ENCODE measurements at regions not wholly inside any gene's neighbourhood (a gene's known extent, or its start where the extent isn't known, plus 50 kb on each side); places are given as distances from the start of the nearest gene placed in this dataset.

DNA sequence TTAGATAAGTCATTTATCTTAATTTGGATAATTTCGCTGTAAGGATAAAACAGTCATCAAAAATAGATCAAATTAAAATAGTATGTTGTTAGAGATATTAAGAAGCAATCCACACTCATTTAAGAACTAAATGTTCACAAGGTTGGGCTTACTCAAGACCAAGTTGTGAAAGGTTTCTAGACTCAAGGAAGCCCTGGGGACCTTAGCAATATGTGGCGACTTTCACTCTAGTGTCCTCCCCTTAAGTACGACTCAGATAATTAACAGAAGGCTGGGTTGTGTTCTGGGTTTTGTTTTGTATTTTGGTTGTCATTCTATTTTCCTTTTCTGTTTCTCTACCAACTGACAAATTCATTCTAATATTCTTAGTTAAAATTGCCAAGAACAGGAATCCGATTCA lies 1008.0 kb downstream of the PCDH9 start:
- H3K9me3 ChIP-seq: no peaks in the 10 kb centered on the region
- no peaks in the 10 kb centered on the region for H3K36me3 ChIP-seq (ENCODE audit: low read depth)
- H3K4me3 ChIP-seq: no peak overlapping the region
- ATAC-seq (no peak), DNase-seq (no peak)
- no peaks in the 10 kb centered on the region for H3K4me1 ChIP-seq (ENCODE audit: low read depth)
- intact Hi-C loops (cut with DNase I, micrococcal nuclease): no loop called here
- TF ChIP-seq, protein P1, sequence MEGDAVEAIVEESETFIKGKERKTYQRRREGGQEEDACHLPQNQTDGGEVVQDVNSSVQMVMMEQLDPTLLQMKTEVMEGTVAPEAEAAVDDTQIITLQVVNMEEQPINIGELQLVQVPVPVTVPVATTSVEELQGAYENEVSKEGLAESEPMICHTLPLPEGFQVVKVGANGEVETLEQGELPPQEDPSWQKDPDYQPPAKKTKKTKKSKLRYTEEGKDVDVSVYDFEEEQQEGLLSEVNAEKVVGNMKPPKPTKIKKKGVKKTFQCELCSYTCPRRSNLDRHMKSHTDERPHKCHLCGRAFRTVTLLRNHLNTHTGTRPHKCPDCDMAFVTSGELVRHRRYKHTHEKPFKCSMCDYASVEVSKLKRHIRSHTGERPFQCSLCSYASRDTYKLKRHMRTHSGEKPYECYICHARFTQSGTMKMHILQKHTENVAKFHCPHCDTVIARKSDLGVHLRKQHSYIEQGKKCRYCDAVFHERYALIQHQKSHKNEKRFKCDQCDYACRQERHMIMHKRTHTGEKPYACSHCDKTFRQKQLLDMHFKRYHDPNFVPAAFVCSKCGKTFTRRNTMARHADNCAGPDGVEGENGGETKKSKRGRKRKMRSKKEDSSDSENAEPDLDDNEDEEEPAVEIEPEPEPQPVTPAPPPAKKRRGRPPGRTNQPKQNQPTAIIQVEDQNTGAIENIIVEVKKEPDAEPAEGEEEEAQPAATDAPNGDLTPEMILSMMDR (IDR thresholded peaks at IDR 0.05): no peak

DNA sequence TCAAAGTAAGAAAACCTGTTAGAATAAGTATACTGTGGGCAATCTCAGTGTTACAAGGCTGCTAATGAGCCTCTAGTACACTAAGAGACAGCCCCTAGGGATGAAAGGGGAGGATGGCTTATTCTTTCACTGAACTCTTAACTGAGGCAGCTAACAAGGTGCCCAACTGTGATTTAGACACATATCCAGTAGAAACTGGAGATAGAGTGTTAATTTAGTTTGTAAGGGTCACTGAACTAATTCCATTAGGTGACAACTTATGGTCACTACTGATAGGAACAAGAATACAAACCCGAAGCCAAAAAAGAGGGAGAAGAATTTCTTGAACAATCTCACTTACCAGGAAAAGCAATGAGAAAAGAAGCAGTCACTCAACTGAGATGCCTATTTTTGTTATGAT lies 1010.6 kb downstream of the PCDH9 start:
- intact Hi-C loops (cut with DNase I, micrococcal nuclease): no loop called here
- Histone ChIP-seq H3K4me3 (no peak overlapping the region), H3K36me3 (ENCODE audit: low read depth) (no peaks in the 10 kb centered on the region), H3K9me3 (no peaks in the 10 kb centered on the region), H3K4me1 (ENCODE audit: low read depth) (no peaks in the 10 kb centered on the region)
- ATAC-seq (no peak), DNase-seq (no peak)
- TF ChIP-seq, protein P1 (IDR thresholded peaks at IDR 0.05): no peak

DNA sequence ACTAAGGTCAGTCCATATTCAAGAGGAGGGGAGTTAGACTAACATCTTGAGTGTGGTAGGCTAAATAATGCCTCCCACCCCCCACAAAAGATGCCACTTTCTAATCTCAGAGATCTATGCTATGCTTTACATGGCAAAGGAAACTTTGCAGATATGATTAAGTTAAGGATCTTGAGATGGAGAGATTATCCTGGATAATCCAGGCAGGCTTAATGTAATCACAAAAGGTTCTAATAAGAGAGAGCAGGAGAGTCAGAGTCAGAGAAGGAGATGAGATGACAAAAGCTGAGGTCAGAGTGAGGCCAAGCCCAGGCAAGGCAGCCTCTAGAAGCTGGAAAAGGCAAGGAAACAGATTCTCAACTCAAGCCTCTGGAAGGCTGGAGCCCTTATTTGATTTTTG lies 1011.6 kb downstream of the PCDH9 start:
- TF ChIP-seq, protein P1 (IDR thresholded peaks at IDR 0.05): no peak
- Histone ChIP-seq H3K9me3 (no peaks in the 10 kb centered on the region), H3K4me1 (ENCODE audit: low read depth) (no peaks in the 10 kb centered on the region), H3K4me3 (no peak overlapping the region), H3K36me3 (ENCODE audit: low read depth) (no peaks in the 10 kb centered on the region)
- DNase-seq: no peak
- ATAC-seq: no peak
- intact Hi-C loops (cut with DNase I, micrococcal nuclease): no loop called here

DNA sequence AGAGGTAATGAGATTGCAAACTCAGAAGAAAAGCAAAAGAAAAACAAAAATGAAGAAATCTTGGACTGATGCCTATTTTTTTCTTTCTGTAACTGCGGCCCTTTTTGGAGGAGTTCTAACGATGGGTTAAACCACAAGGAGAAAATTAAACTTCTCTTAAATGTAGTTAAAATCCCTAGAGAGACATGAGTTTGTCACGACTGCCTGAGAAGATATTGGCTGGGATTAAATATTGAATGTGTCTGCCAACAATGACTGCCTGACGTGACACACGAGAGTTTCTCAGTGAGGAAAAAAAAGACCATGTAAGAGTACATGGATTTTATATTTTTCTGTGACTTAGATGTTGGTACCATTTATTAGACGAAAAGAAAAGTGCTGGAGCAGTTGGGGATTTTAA lies 1013.4 kb downstream of the PCDH9 start:
- DNase-seq (no peak), ATAC-seq (no peak)
- intact Hi-C loops (cut with DNase I, micrococcal nuclease): no loop called here
- Histone ChIP-seq H3K4me3 (no peak overlapping the region), H3K36me3 (ENCODE audit: low read depth) (no peaks in the 10 kb centered on the region), H3K9me3 (no peaks in the 10 kb centered on the region), H3K4me1 (ENCODE audit: low read depth) (no peaks in the 10 kb centered on the region)
- TF ChIP-seq, protein P1 (IDR thresholded peaks at IDR 0.05): no peak

DNA sequence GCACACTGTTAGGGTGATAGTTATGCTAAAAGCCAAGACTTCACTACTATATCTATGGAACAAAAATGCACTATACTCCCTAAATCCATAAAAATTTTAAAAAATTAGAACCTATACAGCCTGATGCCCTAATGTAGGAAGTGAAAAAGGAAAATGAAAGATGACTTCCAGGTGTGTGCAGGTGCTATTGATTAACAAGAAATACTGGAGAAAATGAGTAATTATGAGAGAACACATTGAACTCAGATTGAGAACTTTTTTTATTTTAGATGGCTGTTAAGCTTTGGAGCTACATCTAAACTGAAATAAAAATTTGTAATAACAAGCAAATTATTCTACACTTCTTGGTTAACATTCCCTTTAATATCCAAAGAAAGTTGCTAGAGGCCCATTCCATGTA lies 1015.7 kb downstream of the PCDH9 start:
- Histone ChIP-seq H3K9me3 (no peaks in the 10 kb centered on the region), H3K36me3 (ENCODE audit: low read depth) (no peaks in the 10 kb centered on the region), H3K4me1 (ENCODE audit: low read depth) (no peaks in the 10 kb centered on the region), H3K4me3 (no peak overlapping the region)
- TF ChIP-seq, protein P1 (IDR thresholded peaks at IDR 0.05): no peak
- DNase-seq (no peak), ATAC-seq (no peak)
- intact Hi-C loops (cut with DNase I, micrococcal nuclease): no loop called here

DNA sequence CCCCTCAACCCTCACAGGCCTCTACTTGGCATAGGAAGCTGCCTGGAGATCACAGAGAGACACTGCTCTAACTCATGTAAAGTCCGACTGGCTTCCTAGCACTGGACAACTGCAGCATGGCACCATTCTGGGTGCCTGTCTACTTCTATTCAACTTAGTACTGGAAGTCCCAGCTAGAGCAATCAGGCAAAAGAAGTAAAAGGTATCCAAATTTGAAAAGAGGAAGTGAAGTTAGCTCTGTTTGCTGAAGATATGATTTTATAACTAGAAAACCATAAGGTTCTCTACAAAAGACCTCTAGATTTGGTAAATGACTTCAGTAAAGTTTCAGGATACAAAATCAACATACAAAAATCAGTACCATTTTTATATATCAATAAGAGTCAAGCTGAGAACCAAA lies 1017.6 kb downstream of the PCDH9 start:
- Histone ChIP-seq H3K4me1 (ENCODE audit: low read depth) (no peaks in the 10 kb centered on the region), H3K9me3 (no peaks in the 10 kb centered on the region), H3K4me3 (no peak overlapping the region), H3K36me3 (ENCODE audit: low read depth) (no peaks in the 10 kb centered on the region)
- no peak for DNase-seq
- intact Hi-C loops (cut with DNase I, micrococcal nuclease): no loop called here
- TF ChIP-seq, protein P1 (IDR thresholded peaks at IDR 0.05): no peak
- no peak for ATAC-seq

Data from mucosa of descending colon (tissue), 3 donors.